Upper lobe of left lung (tissue), 4 donors: ENCODE measurements at regions not wholly inside any gene's neighbourhood (a gene's known extent, or its start where the extent isn't known, plus 50 kb on each side); places are given as distances from the start of the nearest gene placed in this dataset.

Source experiments
- CTCF ChIP-seq, 6 experiments: fragments of 450-650 bp in 4 of 6; fragments of 200-600 bp in 2 of 6; sonication (generic) in 2 of 6; IDR thresholded peaks; one replicate each; pipeline ENCODE4 v1.5.1; 2016 to 2019; ENCODE audit warnings: antibody characterized with exemption in 6 of 6
- EP300 ChIP-seq, 4 donors: sonication (generic); formaldehyde crosslinking; IDR thresholded peaks; one replicate each; pipeline ENCODE4 v1.5.1; 2017; ENCODE audit warnings: antibody characterized with exemption in 4 of 4, control low read depth in 2 of 4
- POLR2A ChIP-seq, 4 donors: fragments of 450-650 bp; IDR thresholded peaks; one replicate each; pipeline ENCODE4 v1.5.1; 2016 to 2017; ENCODE audit warnings: antibody characterized with exemption in 4 of 4, mild to moderate bottlenecking in 2 of 4
- POLR2AphosphoS5 ChIP-seq, 2 donors: sonication (generic); formaldehyde crosslinking; IDR thresholded peaks; one replicate each; pipeline ENCODE4 v1.5.1; 2017; ENCODE audit warnings: antibody characterized with exemption in 2 of 2

GRCh38 chr12:34357791-34358190 lies 335.5 kb downstream of the ALG10 start:
- no peak for TF ChIP-seq CTCF (IDR thresholded peaks at IDR 0.05)
- no peak for TF ChIP-seq POLR2AphosphoS5 (IDR thresholded peaks at IDR 0.05)
- TF ChIP-seq POLR2A (IDR thresholded peaks at IDR 0.05) = no peak
- TF ChIP-seq EP300 (IDR thresholded peaks at IDR 0.05) = no peak
